Stimulated activated CD4-positive, alpha-beta T cell treated with anti-CD3 and anti-CD28 coated beads, TNF-alpha, amount 100 ng/mL, for 48 hours (primary cell): ENCODE measurements at regions not wholly inside any gene's neighbourhood (a gene's known extent, or its start where the extent isn't known, plus 50 kb on each side); places are given as distances from the start of the nearest gene placed in this dataset.
A peak's percentile ranks its signal among the peaks of the same experiment; 100 is the strongest.
"Not testable (repeated sequence)": the region's sequence is repeated elsewhere in the genome, so short reads cannot be mapped to it uniquely, and the experiment has no call there.

Source experiments
- DNase-seq, 3 donors: peaks; one replicate each; pipeline ENCODE4 v3.0.0-alpha.2; 2020; ENCODE audit warnings: low read depth in 3 of 3

GRCh38 chrX:148268673-148269072 is 231.7 kb upstream of the AFF2 start:
- no peak for DNase-seq

- no peak for DNase-seq
These were observed 230.9 kb upstream of the AFF2 start for GRCh38 chrX:148269513-148269912.

GRCh38 chrX:148270499-148270898 is 229.9 kb upstream of the AFF2 start:
- DNase-seq = no peak

GRCh38 chrX:148271263-148271662 is 229.2 kb upstream of the AFF2 start:
- DNase-seq = no peak

- DNase-seq = no peak
These were observed 218.5 kb upstream of the AFF2 start for GRCh38 chrX:148281920-148282319.

- no peak for DNase-seq
These were observed 217.9 kb upstream of the AFF2 start for GRCh38 chrX:148282504-148282903.

- DNase-seq = no peak
These were observed 216.4 kb upstream of the AFF2 start for GRCh38 chrX:148284056-148284455.

- DNase-seq = no peak
These were observed 215.6 kb upstream of the AFF2 start for GRCh38 chrX:148284821-148285220.

GRCh38 chrX:148288451-148288850 is 212.0 kb upstream of the AFF2 start:
- DNase-seq = no peak

- no peak for DNase-seq
These were observed 210.4 kb upstream of the AFF2 start for GRCh38 chrX:148290041-148290440.

- no peak for DNase-seq
These were observed 209.5 kb upstream of the AFF2 start for GRCh38 chrX:148290931-148291330.

GRCh38 chrX:148298737-148299136 is 201.7 kb upstream of the AFF2 start:
- no peak for DNase-seq

- not testable (repeated sequence) for DNase-seq
These were observed 195.2 kb upstream of the AFF2 start for GRCh38 chrX:148305214-148305613.

- no peak for DNase-seq
These were observed 191.0 kb upstream of the AFF2 start for GRCh38 chrX:148309413-148309812.

GRCh38 chrX:148310426-148311165 is 189.8 kb upstream of the AFF2 start:
- peak; percentile 4 to 55 (median 26) for DNase-seq

- no peak for DNase-seq
These were observed 188.9 kb upstream of the AFF2 start for GRCh38 chrX:148311544-148311943.

- no peak for DNase-seq
These were observed 185.5 kb upstream of the AFF2 start for GRCh38 chrX:148314876-148315275.

GRCh38 chrX:148316446-148316845 is 184.0 kb upstream of the AFF2 start:
- no peak for DNase-seq

GRCh38 chrX:148322906-148323305 is 177.5 kb upstream of the AFF2 start:
- DNase-seq = no peak

GRCh38 chrX:148333989-148334388 is 166.4 kb upstream of the AFF2 start:
- DNase-seq = no peak

- no peak for DNase-seq
These were observed 162.5 kb upstream of the AFF2 start for GRCh38 chrX:148337873-148338272.

GRCh38 chrX:148354916-148355315 is 145.5 kb upstream of the AFF2 start:
- DNase-seq = no peak

- no peak for DNase-seq
These were observed 138.8 kb upstream of the AFF2 start for GRCh38 chrX:148361641-148362040.
